ENCODE measurements at regions not wholly inside any gene's neighbourhood (a gene's known extent, or its start where the extent isn't known, plus 50 kb on each side); places are given as distances from the start of the nearest gene placed in this dataset.

DNA sequence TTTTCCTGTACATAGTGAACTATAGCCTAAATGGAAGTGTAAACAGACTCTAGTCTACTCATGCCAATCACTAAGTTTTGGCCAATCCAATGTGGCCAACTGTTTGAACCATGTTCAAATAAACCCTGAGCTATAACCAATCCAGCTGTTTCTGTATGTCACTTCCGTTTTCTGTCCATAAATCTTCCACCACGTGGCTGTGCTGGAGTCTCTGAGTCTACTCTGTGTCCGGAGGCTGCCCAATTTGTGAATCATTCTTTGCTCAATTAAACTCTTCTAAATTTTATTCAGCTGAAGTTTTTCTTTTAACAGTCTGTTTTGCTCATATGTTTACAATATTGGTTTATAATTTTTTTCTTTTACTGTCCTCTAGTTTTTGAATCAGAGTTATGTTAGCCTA is 112.3 kb upstream of the BANK1 start:
- TF ChIP-seq RAD21 (IDR thresholded peaks at IDR 0.05; ENCODE audit: low read depth) (no peak), TEAD4 (IDR thresholded peaks at IDR 0.05) (no peak), EGR1 (IDR thresholded peaks at IDR 0.05) (no peak), TAF1 (IDR thresholded peaks at IDR 0.05; ENCODE audit: low read depth) (no peak), NFIC (IDR thresholded peaks at IDR 0.05) (no peak)
- TF ChIP-seq, protein P1, sequence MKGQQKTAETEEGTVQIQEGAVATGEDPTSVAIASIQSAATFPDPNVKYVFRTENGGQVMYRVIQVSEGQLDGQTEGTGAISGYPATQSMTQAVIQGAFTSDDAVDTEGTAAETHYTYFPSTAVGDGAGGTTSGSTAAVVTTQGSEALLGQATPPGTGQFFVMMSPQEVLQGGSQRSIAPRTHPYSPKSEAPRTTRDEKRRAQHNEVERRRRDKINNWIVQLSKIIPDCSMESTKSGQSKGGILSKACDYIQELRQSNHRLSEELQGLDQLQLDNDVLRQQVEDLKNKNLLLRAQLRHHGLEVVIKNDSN (IDR thresholded peaks at IDR 0.05), result no peak

DNA sequence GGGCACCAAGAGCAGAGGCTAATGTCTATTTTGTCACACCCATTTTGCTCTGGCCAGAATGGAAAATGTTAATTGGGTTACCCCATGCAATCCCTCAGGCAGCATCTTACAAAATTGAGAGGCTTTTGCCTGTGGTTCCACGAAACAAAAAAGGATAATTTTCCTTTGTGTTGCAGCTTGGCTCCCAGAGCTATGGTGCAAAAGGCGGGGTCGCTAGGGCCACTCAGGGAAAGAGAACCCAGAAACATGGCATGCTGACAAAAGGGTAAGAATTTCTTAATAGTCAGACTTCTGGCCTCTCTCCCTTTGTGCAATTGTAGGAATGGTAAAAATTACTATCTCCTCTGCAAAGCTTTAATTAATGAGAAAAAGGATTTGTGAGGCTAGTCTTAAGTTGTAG is 119.6 kb upstream of the BANK1 start:
- TF ChIP-seq TCF12 (IDR thresholded peaks at IDR 0.05; ENCODE audit: low read depth), result no peak
- TF ChIP-seq RAD21 (IDR thresholded peaks at IDR 0.05; ENCODE audit: low read depth), result no peak
- TF ChIP-seq, protein P2, sequence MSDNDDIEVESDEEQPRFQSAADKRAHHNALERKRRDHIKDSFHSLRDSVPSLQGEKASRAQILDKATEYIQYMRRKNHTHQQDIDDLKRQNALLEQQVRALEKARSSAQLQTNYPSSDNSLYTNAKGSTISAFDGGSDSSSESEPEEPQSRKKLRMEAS (IDR thresholded peaks at IDR 0.05), result no peak
- TF ChIP-seq CREB1 (IDR thresholded peaks at IDR 0.05; ENCODE audit: low read depth), result no peak
- no peak for TF ChIP-seq TAF1 (IDR thresholded peaks at IDR 0.05; ENCODE audit: low read depth)
- no peak for TF ChIP-seq CEBPB (IDR thresholded peaks at IDR 0.05)
- TF ChIP-seq YY1 (IDR thresholded peaks at IDR 0.05; ENCODE audit: low read depth), result no peak
- no peak for TF ChIP-seq TEAD4 (IDR thresholded peaks at IDR 0.05)

DNA sequence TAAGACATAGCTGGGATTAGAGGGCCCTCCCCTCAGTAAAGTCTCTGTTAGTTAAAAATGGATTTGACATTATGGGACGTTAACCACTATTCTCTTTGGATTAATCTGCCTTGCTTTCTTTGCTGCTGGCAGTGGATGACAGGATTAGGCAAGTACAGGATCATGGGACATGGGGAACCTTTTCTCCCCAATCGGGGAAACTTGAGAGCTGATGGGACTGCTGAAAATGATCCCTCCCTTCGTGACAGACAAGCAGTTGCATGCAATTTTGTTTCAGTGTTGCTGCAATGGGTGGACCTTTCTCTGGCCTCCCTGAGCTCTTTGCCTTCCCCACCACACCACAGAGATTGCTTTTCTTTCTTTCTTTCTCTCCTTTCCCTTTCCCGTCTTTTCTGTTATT is 120.2 kb upstream of the BANK1 start:
- no peak for TF ChIP-seq FOXM1 (IDR thresholded peaks at IDR 0.05; ENCODE audit: borderline replicate concordance, low read depth)
- no peak for TF ChIP-seq CEBPB (IDR thresholded peaks at IDR 0.05)
- no peak for TF ChIP-seq TAF1 (IDR thresholded peaks at IDR 0.05; ENCODE audit: low read depth)

DNA sequence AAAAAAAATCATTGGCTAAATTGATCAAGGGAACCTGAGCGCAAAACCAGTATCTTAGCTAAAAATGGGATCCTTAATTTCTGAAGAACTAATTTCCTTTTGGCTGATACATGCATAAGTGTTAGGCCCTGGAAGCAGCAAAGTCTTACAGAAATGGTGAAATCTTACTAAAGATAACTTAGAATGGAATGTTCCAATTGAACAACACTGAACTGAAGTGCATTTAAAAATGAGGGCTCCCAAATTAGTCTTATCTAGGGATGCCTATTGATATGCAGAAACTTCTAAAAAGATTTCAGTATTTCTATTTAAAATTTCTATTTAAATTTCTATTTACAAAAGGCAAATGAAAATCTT is 120.7 kb upstream of the BANK1 start:
- no peak for TF ChIP-seq NFIC (IDR thresholded peaks at IDR 0.05)
- no peak for TF ChIP-seq RAD21 (IDR thresholded peaks at IDR 0.05; ENCODE audit: low read depth)
- TF ChIP-seq, protein P2 (IDR thresholded peaks at IDR 0.05), result no peak
- no peak for TF ChIP-seq TCF12 (IDR thresholded peaks at IDR 0.05; ENCODE audit: low read depth)
- no peak for TF ChIP-seq CEBPB (IDR thresholded peaks at IDR 0.05)
- no peak for TF ChIP-seq TAF1 (IDR thresholded peaks at IDR 0.05; ENCODE audit: low read depth)
- no peak for TF ChIP-seq ZBTB7A (IDR thresholded peaks at IDR 0.05; ENCODE audit: low read depth)
- TF ChIP-seq TEAD4 (IDR thresholded peaks at IDR 0.05), result no peak
- no peak for TF ChIP-seq YY1 (IDR thresholded peaks at IDR 0.05; ENCODE audit: low read depth)
- TF ChIP-seq CREB1 (IDR thresholded peaks at IDR 0.05; ENCODE audit: low read depth), result no peak
- TF ChIP-seq, protein P1 (IDR thresholded peaks at IDR 0.05), result no peak
- TF ChIP-seq EGR1 (IDR thresholded peaks at IDR 0.05), result no peak
- TF ChIP-seq FOXM1 (IDR thresholded peaks at IDR 0.05; ENCODE audit: borderline replicate concordance, low read depth), result no peak
- TF ChIP-seq EP300 (IDR thresholded peaks at IDR 0.05; ENCODE audit: borderline replicate concordance), result no peak
- TF ChIP-seq, protein P3, sequence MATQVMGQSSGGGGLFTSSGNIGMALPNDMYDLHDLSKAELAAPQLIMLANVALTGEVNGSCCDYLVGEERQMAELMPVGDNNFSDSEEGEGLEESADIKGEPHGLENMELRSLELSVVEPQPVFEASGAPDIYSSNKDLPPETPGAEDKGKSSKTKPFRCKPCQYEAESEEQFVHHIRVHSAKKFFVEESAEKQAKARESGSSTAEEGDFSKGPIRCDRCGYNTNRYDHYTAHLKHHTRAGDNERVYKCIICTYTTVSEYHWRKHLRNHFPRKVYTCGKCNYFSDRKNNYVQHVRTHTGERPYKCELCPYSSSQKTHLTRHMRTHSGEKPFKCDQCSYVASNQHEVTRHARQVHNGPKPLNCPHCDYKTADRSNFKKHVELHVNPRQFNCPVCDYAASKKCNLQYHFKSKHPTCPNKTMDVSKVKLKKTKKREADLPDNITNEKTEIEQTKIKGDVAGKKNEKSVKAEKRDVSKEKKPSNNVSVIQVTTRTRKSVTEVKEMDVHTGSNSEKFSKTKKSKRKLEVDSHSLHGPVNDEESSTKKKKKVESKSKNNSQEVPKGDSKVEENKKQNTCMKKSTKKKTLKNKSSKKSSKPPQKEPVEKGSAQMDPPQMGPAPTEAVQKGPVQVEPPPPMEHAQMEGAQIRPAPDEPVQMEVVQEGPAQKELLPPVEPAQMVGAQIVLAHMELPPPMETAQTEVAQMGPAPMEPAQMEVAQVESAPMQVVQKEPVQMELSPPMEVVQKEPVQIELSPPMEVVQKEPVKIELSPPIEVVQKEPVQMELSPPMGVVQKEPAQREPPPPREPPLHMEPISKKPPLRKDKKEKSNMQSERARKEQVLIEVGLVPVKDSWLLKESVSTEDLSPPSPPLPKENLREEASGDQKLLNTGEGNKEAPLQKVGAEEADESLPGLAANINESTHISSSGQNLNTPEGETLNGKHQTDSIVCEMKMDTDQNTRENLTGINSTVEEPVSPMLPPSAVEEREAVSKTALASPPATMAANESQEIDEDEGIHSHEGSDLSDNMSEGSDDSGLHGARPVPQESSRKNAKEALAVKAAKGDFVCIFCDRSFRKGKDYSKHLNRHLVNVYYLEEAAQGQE (IDR thresholded peaks at IDR 0.05; ENCODE audit: low read depth), result no peak

DNA sequence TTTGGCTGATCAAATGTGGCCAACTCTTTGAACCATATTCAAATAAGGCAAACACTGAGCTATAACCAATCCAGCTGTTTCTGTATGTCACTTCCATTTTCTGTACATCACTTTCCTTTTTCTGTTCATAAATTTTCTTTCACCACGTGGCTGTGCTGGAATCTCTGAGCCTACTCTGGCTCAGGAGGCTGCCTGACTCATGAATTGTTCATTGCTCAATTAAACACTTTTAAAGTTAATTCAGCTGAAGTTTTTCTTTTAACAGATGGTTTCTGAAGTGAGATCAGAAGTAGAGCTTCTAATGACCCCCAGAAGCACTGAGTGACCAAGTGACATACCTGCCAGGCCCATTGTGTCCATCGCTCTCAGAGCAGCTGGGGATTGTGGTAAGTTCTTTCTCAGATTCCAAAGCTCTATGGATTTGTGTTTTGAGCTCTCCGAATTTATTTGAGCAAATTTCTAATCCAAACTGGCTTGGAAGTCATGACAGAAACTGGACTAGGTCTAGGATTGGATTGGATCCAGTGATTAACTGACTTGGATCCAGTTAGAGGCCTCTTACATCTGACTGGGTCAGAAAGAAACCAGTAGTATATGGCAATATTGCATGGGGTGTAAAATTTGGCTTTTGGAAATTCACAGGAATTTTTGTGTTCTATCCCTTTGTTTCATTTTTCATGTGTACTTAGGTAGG is 121.2 kb upstream of the BANK1 start:
- TF ChIP-seq EGR1 (IDR thresholded peaks at IDR 0.05) (no peak), TEAD4 (IDR thresholded peaks at IDR 0.05) (no peak), TCF12 (IDR thresholded peaks at IDR 0.05; ENCODE audit: low read depth) (no peak), YY1 (IDR thresholded peaks at IDR 0.05; ENCODE audit: low read depth) (no peak), FOXM1 (IDR thresholded peaks at IDR 0.05; ENCODE audit: borderline replicate concordance, low read depth) (no peak), ZBTB7A (IDR thresholded peaks at IDR 0.05; ENCODE audit: low read depth) (no peak), CEBPB (IDR thresholded peaks at IDR 0.05) (no peak), CREB1 (IDR thresholded peaks at IDR 0.05; ENCODE audit: low read depth) (no peak), RAD21 (IDR thresholded peaks at IDR 0.05; ENCODE audit: low read depth) (no peak), NFIC (IDR thresholded peaks at IDR 0.05) (no peak), TAF1 (IDR thresholded peaks at IDR 0.05; ENCODE audit: low read depth) (no peak), EP300 (IDR thresholded peaks at IDR 0.05; ENCODE audit: borderline replicate concordance) (no peak)
- TF ChIP-seq, protein P1 (IDR thresholded peaks at IDR 0.05), result no peak
- TF ChIP-seq, protein P2 (IDR thresholded peaks at IDR 0.05), result no peak
- TF ChIP-seq, protein P3 (IDR thresholded peaks at IDR 0.05; ENCODE audit: low read depth), result no peak

Data from Ishikawa (cell line).